HCT116 (cell line): ENCODE measurements at regions not wholly inside any gene's neighbourhood (a gene's known extent, or its start where the extent isn't known, plus 50 kb on each side); places are given as distances from the start of the nearest gene placed in this dataset.

Source experiments
- ATAC-seq: fragments of 200-7000 bp; cut with Tn5 transposase; 2 replicates; pipeline ENCODE4 v1.9.1; 2020; ENCODE audit warnings: mild to moderate bottlenecking, moderate library complexity
- BruUV-seq: library from RNA; stranded (reverse); fragments of 400-500 nt; replicated peaks from 2 replicates; lab custom pipeline; 2021; lab: Mats Ljungman, UMichigan
- CTCF ChIA-PET: fragments of 300-600 bp; sonication (Branson Sonifier 250); formaldehyde crosslinking; loops from one replicate; lab custom pipeline; 2021; ENCODE audit warnings: antibody characterized with exemption; lab: Charles Lee
- POLR2A ChIA-PET: fragments of 300-600, 350-600 bp; sonication (Branson Sonifier 250); formaldehyde crosslinking; loops from one replicate; lab custom pipeline; 2021; ENCODE audit warnings: antibody characterized with exemption; lab: Charles Lee
- RAD21 ChIA-PET, 2 experiments: fragments of 300-600 bp; sonication (Branson Sonifier 250); formaldehyde crosslinking; loops; one replicate each; lab custom pipeline; 2023; ENCODE audit warnings: low total read pairs in 2 of 2; ENCODE audit not compliant: uncharacterized antibody in 2 of 2, unreplicated experiment in 2 of 2, low non-redundant PET in 1 of 2; lab: Charles Lee
- DNase-seq: peaks from one replicate; pipeline ENCODE4 v3.0.0-alpha.2; 2010; ENCODE audit warnings: low read depth, low spot score
- H2AFZ ChIP-seq: fragments of 200-600 bp; shearing (Covaris generic), sonication (generic); 2 replicates; pipeline ENCODE4 v1.6.1; 2017; ENCODE audit warnings: low read depth, mixed run types, mixed read lengths, antibody characterized with exemption, low read length; ENCODE audit not compliant: poor library complexity, severe bottlenecking
- H3K27ac ChIP-seq: 2 replicates; pipeline ENCODE4 v1.5.1; 2012; ENCODE audit warnings: low read depth, low read length
- H3K27me3 ChIP-seq: fragments of 200-600 bp; sonication (generic); 2 replicates; pipeline ENCODE4 v1.6.1; 2016; ENCODE audit warnings: mixed run types, low read length, mixed read lengths; ENCODE audit not compliant: insufficient read depth
- H3K36me3 ChIP-seq, 2 experiments: fragments of 200-500 bp in 1 of 2; fragments of 200-600 bp in 1 of 2; sonication (Bioruptor generic) in 1 of 2; sonication (generic) in 1 of 2; 2 replicates each; pipeline versions ENCODE4 v1.5.1 to v1.6.1; 2014 to 2016; ENCODE audit warnings: low read length in 2 of 2, inconsistent platforms in 1 of 2, mixed read lengths in 1 of 2, mixed run types in 1 of 2; ENCODE audit not compliant: insufficient read depth in 2 of 2, control insufficient read depth in 1 of 2
- H3K4me1 ChIP-seq, 2 experiments: fragments of 200-600 bp in 1 of 2; sonication (generic) in 1 of 2; 2 replicates each; pipeline versions ENCODE4 v1.5.1 to v1.6.1; 2012 to 2017; ENCODE audit warnings: low read length in 2 of 2, inconsistent platforms in 1 of 2, mild to moderate bottlenecking in 1 of 2, mixed read lengths in 1 of 2, mixed run types in 1 of 2, moderate library complexity in 1 of 2; ENCODE audit not compliant: insufficient read depth in 2 of 2, control insufficient read depth in 1 of 2
- H3K4me2 ChIP-seq: fragments of 200-600 bp; sonication (generic); 2 replicates; pipeline ENCODE4 v1.6.1; 2017; ENCODE audit warnings: mixed run types, low read length, mixed read lengths
- H3K4me3 ChIP-seq, 2 experiments: fragments of 200-600 bp in 1 of 2; sonication (generic) in 1 of 2; replicated peaks in 1 of 2; 2 replicates each; pipeline ENCODE4 v1.5.1; 2011 to 2016; ENCODE audit warnings: low read length in 2 of 2, control low read depth in 1 of 2, low read depth in 1 of 2, mild to moderate bottlenecking in 1 of 2, mixed read lengths in 1 of 2, mixed run types in 1 of 2
- H3K79me2 ChIP-seq: fragments of 200-600 bp; sonication (generic); 2 replicates; pipeline ENCODE4 v1.6.1; 2017; ENCODE audit warnings: mild to moderate bottlenecking, mixed run types, low read length, moderate library complexity, mixed read lengths; ENCODE audit not compliant: insufficient read depth
- H3K9ac ChIP-seq: fragments of 200-600 bp; sonication (generic); 2 replicates; pipeline ENCODE4 v1.6.1; 2016; ENCODE audit warnings: low read length, mixed read lengths
- H3K9me2 ChIP-seq: fragments of 200-600 bp; sonication (generic), shearing (Covaris generic); 2 replicates; pipeline ENCODE4 v1.6.1; 2017; ENCODE audit warnings: mixed run types, mild to moderate bottlenecking, moderate library complexity; ENCODE audit not compliant: insufficient read depth
- H3K9me3 ChIP-seq, 2 experiments: fragments of 200-500 bp in 1 of 2; fragments of 200-600 bp in 1 of 2; sonication (Bioruptor generic) in 1 of 2; sonication (generic) in 1 of 2; 2 replicates each; pipeline ENCODE4 v1.6.1; 2014 to 2017; ENCODE audit warnings: low read length in 2 of 2, mixed read lengths in 2 of 2, inconsistent platforms in 1 of 2, low read depth in 1 of 2, mild to moderate bottlenecking in 1 of 2, mixed run types in 1 of 2, moderate library complexity in 1 of 2; ENCODE audit not compliant: control insufficient read depth in 1 of 2, insufficient read depth in 1 of 2
- H4K20me1 ChIP-seq: fragments of 200-600 bp; sonication (generic), shearing (Covaris generic); 2 replicates; pipeline ENCODE4 v1.6.1; 2017; ENCODE audit warnings: mixed run types, mild to moderate bottlenecking, moderate library complexity; ENCODE audit not compliant: insufficient read depth
- CBX3 ChIP-seq: IDR thresholded peaks from 2 replicates; pipeline ENCODE4 v1.6.1; 2012; ENCODE audit warnings: low read depth
- CEBPB ChIP-seq: IDR thresholded peaks from 2 replicates; pipeline ENCODE4 v1.6.1; 2012; ENCODE audit warnings: low read depth
- CTCF ChIP-seq, 3 experiments: fragments of 200-600 bp in 1 of 3; sonication (generic) in 1 of 3; IDR thresholded peaks in 2 of 3; conservative IDR thresholded peaks in 1 of 3; 2 replicates each; pipeline ENCODE4 v1.5.1; 2012 to 2017; ENCODE audit warnings: low read depth in 2 of 3, low read length in 2 of 3, antibody characterized with exemption in 1 of 3, borderline replicate concordance in 1 of 3, control low read depth in 1 of 3, mild to moderate bottlenecking in 1 of 3, mixed read lengths in 1 of 3, mixed run types in 1 of 3, moderate library complexity in 1 of 3; ENCODE audit not compliant: insufficient read depth in 1 of 3
- EGR1 ChIP-seq: IDR thresholded peaks from 2 replicates; pipeline ENCODE4 v1.6.1; 2012; ENCODE audit warnings: low read depth
- ELF1 ChIP-seq: IDR thresholded peaks from 2 replicates; pipeline ENCODE4 v1.6.1; 2012; ENCODE audit warnings: low read depth, borderline replicate concordance
- EZH2 ChIP-seq: fragments of 200-600 bp; sonication (generic); IDR thresholded peaks from 2 replicates; pipeline ENCODE4 v1.6.1; 2017; ENCODE audit warnings: antibody characterized with exemption, mixed run types
- EZH2phosphoT487 ChIP-seq: fragments of 200-600 bp; IDR thresholded peaks from 2 replicates; pipeline ENCODE4 v1.6.1; 2018; ENCODE audit warnings: antibody characterized with exemption, borderline replicate concordance
- FOSL1 ChIP-seq: IDR thresholded peaks from 2 replicates; pipeline ENCODE4 v1.6.1; 2012; ENCODE audit warnings: low read depth
- JUND ChIP-seq: IDR thresholded peaks from 2 replicates; pipeline ENCODE4 v1.6.1; 2012
- MAX ChIP-seq: IDR thresholded peaks from 2 replicates; pipeline ENCODE4 v1.6.1; 2012
- POLR2A ChIP-seq: IDR thresholded peaks from 2 replicates; pipeline ENCODE4 v1.7.0; 2011; ENCODE audit warnings: borderline replicate concordance; ENCODE audit not compliant: insufficient read depth, insufficient read length; ENCODE audit errors: extremely low read depth
- POLR2AphosphoS5 ChIP-seq: IDR thresholded peaks from 2 replicates; pipeline ENCODE4 v1.6.1; 2011; ENCODE audit warnings: mild to moderate bottlenecking, low read depth, low read length, moderate library complexity
- RAD21 ChIP-seq: IDR thresholded peaks from 2 replicates; pipeline ENCODE4 v1.6.1; 2012; ENCODE audit warnings: low read depth, mild to moderate bottlenecking
- SIN3A ChIP-seq: IDR thresholded peaks from 2 replicates; pipeline ENCODE4 v1.6.1; 2012; ENCODE audit warnings: low read depth
- SP1 ChIP-seq: IDR thresholded peaks from 2 replicates; pipeline ENCODE4 v1.6.1; 2012; ENCODE audit warnings: low read depth
- SRF ChIP-seq: IDR thresholded peaks from 2 replicates; pipeline ENCODE4 v1.6.1; 2012; ENCODE audit warnings: low read depth
- TCF7L2 ChIP-seq: IDR thresholded peaks from 2 replicates; pipeline ENCODE4 v1.7.0; 2011; ENCODE audit warnings: borderline replicate concordance, inconsistent platforms; ENCODE audit not compliant: insufficient read depth, insufficient read length; ENCODE audit errors: extremely low read depth
- YY1 ChIP-seq: IDR thresholded peaks from 2 replicates; pipeline ENCODE4 v1.6.1; 2011; ENCODE audit warnings: low read length, low read depth, moderate library complexity, mild to moderate bottlenecking; ENCODE audit not compliant: insufficient replicate concordance; ENCODE audit errors: extremely low read depth
- intact Hi-C: fragments of 100-400 bp; cut with micrococcal nuclease; formaldehyde crosslinking; loops from 2 replicates; pipeline ENCODE4 v1.10.0; 2022

- TF ChIP-seq FOSL1 = no peak
- TF ChIP-seq YY1 = no peak
- TF ChIP-seq CTCF (IDR thresholded peaks at IDR 0.05 in 2 of 3, conservative IDR thresholded peaks at IDR 0.05 in 1 of 3; ENCODE audit: borderline replicate concordance in 1 of 3, insufficient read depth in 1 of 3, low read depth in 2 of 3, low read length in 2 of 3) = no peak
- TF ChIP-seq SP1 = no peak
- no peak for TF ChIP-seq MAX
- no peak for TF ChIP-seq EZH2
- no peak for TF ChIP-seq SRF
- TF ChIP-seq TCF7L2 = no peak
- TF ChIP-seq EZH2phosphoT487 = no peak
- no peak for TF ChIP-seq CBX3
- no peak for TF ChIP-seq RAD21
Observed at GRCh38 chr12:88805286-88805685, 225.0 kb upstream of the KITLG start (continued).

DNA sequence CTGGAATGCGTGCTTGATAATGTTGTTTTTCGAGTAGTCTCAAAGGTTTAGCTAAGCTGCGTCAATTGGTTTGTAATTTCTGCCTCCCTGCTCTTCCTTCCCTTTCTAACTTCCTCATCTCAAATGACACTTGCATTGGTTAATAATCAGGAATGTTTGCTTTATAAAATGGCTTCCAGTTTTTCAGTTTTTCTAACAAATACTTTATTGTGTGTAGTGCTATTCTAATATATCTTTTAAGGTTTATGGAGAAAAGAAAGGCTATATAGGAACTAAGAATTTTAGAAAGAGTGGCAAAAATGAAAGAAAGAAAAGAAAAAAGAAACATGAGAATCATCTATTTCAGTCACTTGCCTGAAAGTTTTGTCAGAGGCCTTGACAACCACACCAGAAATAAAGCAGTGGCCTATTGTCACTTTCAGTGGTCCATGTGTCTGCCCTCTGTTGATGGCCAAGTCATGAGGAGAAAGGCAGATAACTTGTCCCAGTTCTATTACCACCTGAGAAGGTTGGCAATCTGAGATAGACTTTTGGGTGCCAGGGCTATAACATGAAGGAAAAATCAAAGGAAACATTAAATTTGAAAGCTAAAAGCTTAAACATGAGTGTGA lies 221.9 kb upstream of the KITLG start:
- H3K4me2 ChIP-seq = no peak overlapping the region
- H4K20me1 ChIP-seq = no peaks in the 10 kb centered on the region
- H3K9me3 ChIP-seq = peaks cover 0 to 3% of the 10 kb centered on the region in 2 experiments; a peak in 2 of 4 replicates
- H3K4me3 ChIP-seq = no peak overlapping the region
- H3K9ac ChIP-seq = no peak overlapping the region
- H3K79me2 ChIP-seq = no peaks in the 10 kb centered on the region
- BruUV-seq = no TSS peak
- H3K27me3 ChIP-seq = no peaks in the 10 kb centered on the region
- H2AFZ ChIP-seq = no peak overlapping the region
- H3K9me2 ChIP-seq = no peaks in the 10 kb centered on the region
- ChIA-PET RAD21 (no interaction called here), POLR2A (no interaction called here)
- no peak for ATAC-seq
- intact Hi-C loops = no loop called here
- TF ChIP-seq JUND (no peak), CBX3 (no peak), EGR1 (no peak), SP1 (no peak), RAD21 (no peak), EZH2phosphoT487 (no peak), CEBPB (no peak), SIN3A (no peak), POLR2AphosphoS5 (no peak), ELF1 (no peak), MAX (no peak), FOSL1 (no peak), POLR2A (no peak), CTCF (IDR thresholded peaks at IDR 0.05 in 2 of 3, conservative IDR thresholded peaks at IDR 0.05 in 1 of 3; ENCODE audit: borderline replicate concordance in 1 of 3, insufficient read depth in 1 of 3, low read depth in 2 of 3, low read length in 2 of 3) (no peak), EZH2 (no peak)
- TF ChIP-seq, all 23 proteins: peak for 0
- H3K27ac ChIP-seq = no peak overlapping the region
- no peaks in the 10 kb centered on the region for H3K36me3 ChIP-seq
- no peak for DNase-seq
- CTCF ChIA-PET = no interaction called here
- no peaks in the 10 kb centered on the region for H3K4me1 ChIP-seq
